Peyer's patch (tissue), 4 donors: ENCODE measurements at regions not wholly inside any gene's neighbourhood (a gene's known extent, or its start where the extent isn't known, plus 50 kb on each side); places are given as distances from the start of the nearest gene placed in this dataset.

Experiments
- DNase-seq, 3 donors: peaks; one replicate each; pipeline ENCODE4 v3.0.0-alpha.2; 2017 to 2019
- H3K27ac ChIP-seq, 4 donors: fragments of 200-600 bp; sonication (generic); one replicate each; pipeline ENCODE4 v1.5.1; 2016 to 2019
- H3K27me3 ChIP-seq, 2 donors: fragments of 200-600 bp; sonication (generic); one replicate each; pipeline ENCODE4 v1.5.1; 2019
- H3K36me3 ChIP-seq, 3 donors: fragments of 200-600 bp; sonication (generic); one replicate each; pipeline ENCODE4 v1.5.1; 2016 to 2019
- H3K4me1 ChIP-seq, 4 donors: fragments of 200-600 bp; sonication (generic); one replicate each; pipeline ENCODE4 v1.5.1; 2016 to 2019
- H3K4me3 ChIP-seq, 4 donors: fragments of 200-600 bp; sonication (generic); 1 replicate in 3 of 4; 2 replicates in 1 of 4; pipeline ENCODE4 v1.5.1; 2016 to 2019; ENCODE audit warnings: mild to moderate bottlenecking in 1 of 4
- H3K9me3 ChIP-seq, 4 donors: fragments of 200-600 bp; sonication (generic); one replicate each; pipeline ENCODE4 v1.5.1; 2016 to 2019; ENCODE audit warnings: mild to moderate bottlenecking in 1 of 4
- POLR2A ChIP-seq, 2 donors: fragments of 450-650 bp; IDR thresholded peaks; one replicate each; pipeline ENCODE4 v1.5.1; 2017; ENCODE audit warnings: antibody characterized with exemption in 2 of 2, mild to moderate bottlenecking in 2 of 2, moderate library complexity in 2 of 2
- TF ChIP-seq, protein P1 (sequence below), 6 experiments: fragments of 450-650 bp in 4 of 6; fragments of 200-600 bp in 2 of 6; sonication (generic) in 1 of 6; IDR thresholded peaks; one replicate each; pipeline ENCODE4 v1.5.1; 2017 to 2019; ENCODE audit warnings: antibody characterized with exemption in 6 of 6, mild to moderate bottlenecking in 3 of 6, moderate library complexity in 1 of 6

GRCh38 chr1:29488794-29489311 lies 252.5 kb downstream of the PTPRU start:
- Histone ChIP-seq H3K4me3 (no peak overlapping the region), H3K36me3 (no peaks in the 10 kb centered on the region), H3K27ac (no peak overlapping the region), H3K4me1 (no peaks in the 10 kb centered on the region), H3K9me3 (no peaks in the 10 kb centered on the region), H3K27me3 (no peaks in the 10 kb centered on the region)
- peak in 1 of 3 donors; percentile 41 for DNase-seq
- no peak for TF ChIP-seq POLR2A (IDR thresholded peaks at IDR 0.05)
- TF ChIP-seq, protein P1, sequence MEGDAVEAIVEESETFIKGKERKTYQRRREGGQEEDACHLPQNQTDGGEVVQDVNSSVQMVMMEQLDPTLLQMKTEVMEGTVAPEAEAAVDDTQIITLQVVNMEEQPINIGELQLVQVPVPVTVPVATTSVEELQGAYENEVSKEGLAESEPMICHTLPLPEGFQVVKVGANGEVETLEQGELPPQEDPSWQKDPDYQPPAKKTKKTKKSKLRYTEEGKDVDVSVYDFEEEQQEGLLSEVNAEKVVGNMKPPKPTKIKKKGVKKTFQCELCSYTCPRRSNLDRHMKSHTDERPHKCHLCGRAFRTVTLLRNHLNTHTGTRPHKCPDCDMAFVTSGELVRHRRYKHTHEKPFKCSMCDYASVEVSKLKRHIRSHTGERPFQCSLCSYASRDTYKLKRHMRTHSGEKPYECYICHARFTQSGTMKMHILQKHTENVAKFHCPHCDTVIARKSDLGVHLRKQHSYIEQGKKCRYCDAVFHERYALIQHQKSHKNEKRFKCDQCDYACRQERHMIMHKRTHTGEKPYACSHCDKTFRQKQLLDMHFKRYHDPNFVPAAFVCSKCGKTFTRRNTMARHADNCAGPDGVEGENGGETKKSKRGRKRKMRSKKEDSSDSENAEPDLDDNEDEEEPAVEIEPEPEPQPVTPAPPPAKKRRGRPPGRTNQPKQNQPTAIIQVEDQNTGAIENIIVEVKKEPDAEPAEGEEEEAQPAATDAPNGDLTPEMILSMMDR (IDR thresholded peaks at IDR 0.05): no peak

GRCh38 chr1:29488086-29488793 lies 251.9 kb downstream of the PTPRU start:
- Histone ChIP-seq H3K36me3 (no peaks in the 10 kb centered on the region), H3K9me3 (no peaks in the 10 kb centered on the region), H3K27ac (no peak overlapping the region), H3K27me3 (no peaks in the 10 kb centered on the region), H3K4me1 (no peaks in the 10 kb centered on the region), H3K4me3 (no peak overlapping the region)
- no peak for DNase-seq
- no peak for TF ChIP-seq POLR2A (IDR thresholded peaks at IDR 0.05)
- TF ChIP-seq, protein P1 (IDR thresholded peaks at IDR 0.05): no peak

DNA sequence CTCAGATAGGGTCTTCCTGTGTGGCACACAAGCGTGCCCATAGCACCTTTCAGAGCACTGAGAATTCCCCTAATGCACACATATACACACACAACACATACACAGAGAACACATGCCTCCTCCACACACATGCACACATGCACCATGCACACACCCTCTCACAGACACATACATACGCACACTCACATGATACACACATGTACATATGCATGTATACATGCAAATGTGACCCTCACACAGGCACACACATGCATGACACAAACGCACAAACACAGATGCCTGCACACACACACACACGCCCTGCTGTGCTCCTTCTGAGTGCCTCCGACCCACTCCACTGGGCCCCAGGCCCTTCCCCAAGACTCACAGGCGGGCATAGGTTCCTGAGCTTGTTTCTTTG lies 251.0 kb downstream of the PTPRU start:
- Histone ChIP-seq H3K4me3 (no peak overlapping the region), H3K4me1 (no peaks in the 10 kb centered on the region), H3K27ac (no peak overlapping the region), H3K27me3 (no peaks in the 10 kb centered on the region), H3K9me3 (no peaks in the 10 kb centered on the region), H3K36me3 (no peaks in the 10 kb centered on the region)
- no peak for TF ChIP-seq POLR2A (IDR thresholded peaks at IDR 0.05)
- no peak for DNase-seq

DNA sequence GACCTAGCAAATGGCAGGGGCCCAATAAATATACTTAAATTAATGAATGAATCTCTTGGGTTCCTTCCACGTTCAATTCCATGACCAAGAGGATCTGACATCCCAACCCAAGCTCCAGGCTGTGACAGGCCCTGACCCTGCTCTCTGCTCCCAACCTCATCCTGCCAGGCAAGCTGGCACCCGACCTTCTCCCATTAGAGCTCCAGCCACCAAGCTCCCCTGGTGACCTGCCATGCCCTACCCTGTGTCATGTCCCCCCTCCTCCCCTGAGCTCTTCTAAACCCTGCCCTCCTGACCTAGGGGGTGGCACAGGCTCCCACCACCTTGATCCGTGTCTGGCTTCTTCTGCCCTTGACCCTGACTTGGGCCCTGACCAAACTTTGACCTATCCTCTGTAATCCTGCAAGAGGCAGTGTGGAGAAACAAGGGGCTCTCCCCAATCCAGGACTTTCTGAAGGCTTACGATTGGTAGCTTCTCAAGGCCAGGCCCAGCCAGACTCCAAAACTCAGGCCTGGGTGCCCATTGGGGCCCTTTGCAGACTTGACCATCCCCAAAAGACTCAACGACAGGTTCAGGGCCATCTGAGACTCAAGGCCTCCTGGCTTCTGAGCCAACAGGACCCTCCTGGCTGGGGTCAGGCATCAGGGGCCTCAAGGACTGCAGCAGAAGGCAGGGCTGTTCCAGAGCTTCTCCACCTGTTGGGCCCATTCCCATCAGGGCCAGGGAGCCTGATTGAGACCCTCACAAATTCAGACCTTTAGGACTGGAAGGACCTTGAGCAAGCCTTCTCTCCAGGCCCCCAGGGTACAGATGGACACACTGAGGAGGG lies 249.0 kb downstream of the PTPRU start:
- Histone ChIP-seq H3K36me3 (no peaks in the 10 kb centered on the region), H3K27ac (no peak overlapping the region), H3K4me1 (no peaks in the 10 kb centered on the region), H3K4me3 (no peak overlapping the region), H3K9me3 (no peaks in the 10 kb centered on the region), H3K27me3 (no peaks in the 10 kb centered on the region)
- TF ChIP-seq, protein P1 (IDR thresholded peaks at IDR 0.05): no peak
- TF ChIP-seq POLR2A (IDR thresholded peaks at IDR 0.05): no peak
- no peak for DNase-seq

- no peaks in the 10 kb centered on the region for H3K27me3 ChIP-seq
- no peak overlapping the region for H3K4me3 ChIP-seq
- H3K9me3 ChIP-seq: no peaks in the 10 kb centered on the region
- no peaks in the 10 kb centered on the region for H3K4me1 ChIP-seq
- H3K27ac ChIP-seq: no peak overlapping the region
- TF ChIP-seq POLR2A (IDR thresholded peaks at IDR 0.05): no peak
- TF ChIP-seq, protein P1 (IDR thresholded peaks at IDR 0.05): no peak
- no peak for DNase-seq
- no peaks in the 10 kb centered on the region for H3K36me3 ChIP-seq
Observed at GRCh38 chr1:29482991-29483390, 246.7 kb downstream of the PTPRU start.

DNA sequence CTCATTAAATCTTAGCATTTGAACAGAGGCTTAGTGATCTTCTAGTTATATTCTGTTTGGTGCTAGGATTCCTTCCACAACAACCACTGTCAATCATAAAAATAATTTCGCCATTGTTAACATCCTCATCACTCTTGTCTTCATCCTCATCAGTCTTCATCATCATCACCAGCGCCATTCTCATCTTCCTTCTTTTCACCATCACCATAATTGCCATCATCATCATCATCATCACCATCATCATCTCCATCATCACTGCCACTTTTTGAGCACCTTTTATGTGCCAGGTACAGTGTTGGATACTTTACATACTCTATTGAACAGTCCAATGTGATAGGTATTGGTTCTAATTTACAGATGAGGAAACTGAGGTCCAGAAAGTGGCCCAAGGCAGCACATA lies 245.7 kb downstream of the PTPRU start:
- H3K36me3 ChIP-seq: no peaks in the 10 kb centered on the region
- DNase-seq: no peak
- no peak overlapping the region for H3K27ac ChIP-seq
- no peaks in the 10 kb centered on the region for H3K9me3 ChIP-seq
- no peaks in the 10 kb centered on the region for H3K27me3 ChIP-seq
- H3K4me1 ChIP-seq: no peaks in the 10 kb centered on the region
- TF ChIP-seq, protein P1 (IDR thresholded peaks at IDR 0.05): no peak
- TF ChIP-seq POLR2A (IDR thresholded peaks at IDR 0.05): no peak
- no peak overlapping the region for H3K4me3 ChIP-seq
